GM15510 (cell line): ENCODE measurements at regions not wholly inside any gene's neighbourhood (a gene's known extent, or its start where the extent isn't known, plus 50 kb on each side); places are given as distances from the start of the nearest gene placed in this dataset.

Experiments
- POLR2A ChIP-seq: IDR thresholded peaks from 3 replicates; pipeline ENCODE4 v1.6.1; 2011; ENCODE audit warnings: borderline replicate concordance; ENCODE audit not compliant: insufficient read length; ENCODE audit errors: extremely low read depth

DNA sequence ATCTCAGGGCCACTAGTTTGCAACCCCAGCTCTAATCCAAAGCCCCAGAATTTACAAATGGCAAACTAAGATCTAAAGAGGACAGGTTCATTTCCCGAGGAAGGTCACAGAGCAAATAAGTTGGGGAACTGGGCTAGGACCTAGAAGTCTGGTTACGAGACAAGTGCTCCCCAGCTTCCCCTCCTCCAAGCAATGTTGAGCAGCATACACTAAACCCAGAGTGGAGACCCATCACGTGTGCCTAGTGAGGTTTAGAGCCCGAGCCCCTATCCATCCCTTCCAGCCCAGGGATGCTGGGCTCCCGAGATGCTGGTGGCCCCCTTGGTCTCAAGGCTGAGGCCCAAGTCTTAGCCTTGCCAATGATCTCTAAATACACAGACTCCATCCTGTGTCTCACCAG is 209.5 kb upstream of the ZMIZ1 start:
- no peak for TF ChIP-seq POLR2A

GRCh38 chr10:78859769-78860168 is 209.0 kb upstream of the ZMIZ1 start:
- no peak for TF ChIP-seq POLR2A

GRCh38 chr10:78860260-78860914 is 208.4 kb upstream of the ZMIZ1 start:
- TF ChIP-seq POLR2A, result no peak

DNA sequence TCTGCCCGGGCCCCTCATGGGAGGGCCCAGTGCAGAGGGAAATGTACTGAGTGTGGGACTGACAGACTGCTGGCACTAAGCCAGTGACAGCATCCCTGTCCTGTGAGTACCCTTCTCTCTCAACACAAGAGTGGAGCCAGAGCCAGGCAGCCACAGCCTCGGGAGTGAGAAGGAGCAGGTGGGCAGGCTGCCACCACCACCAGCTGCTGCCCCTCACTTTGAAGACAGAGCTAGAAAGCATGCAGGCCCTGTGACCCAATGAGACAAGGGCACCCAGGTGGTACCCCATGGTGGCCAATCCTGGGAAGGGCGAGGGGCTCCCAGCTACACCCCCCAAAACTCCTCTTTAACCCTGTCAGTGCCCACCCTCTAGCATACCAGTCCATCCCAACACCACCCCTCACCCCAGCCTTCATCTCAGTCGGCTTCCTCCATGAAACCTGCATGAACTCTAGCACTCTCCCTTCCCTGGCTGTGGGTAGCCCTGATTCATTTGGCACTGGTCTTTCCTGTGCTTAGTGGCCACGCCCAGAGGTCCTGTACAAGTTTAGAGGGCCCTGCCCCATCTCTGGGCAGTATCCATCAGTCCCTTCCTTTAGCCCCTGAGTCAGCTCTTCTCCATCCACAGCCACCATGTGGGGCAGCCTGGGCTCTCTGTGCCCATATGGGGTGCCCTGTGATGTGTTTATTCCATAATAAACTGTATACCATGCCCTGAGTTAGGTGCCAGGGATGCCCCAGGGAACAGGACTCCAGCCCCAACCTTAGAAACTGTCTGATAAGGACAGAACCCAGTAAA is 207.0 kb upstream of the ZMIZ1 start:
- TF ChIP-seq POLR2A, result no peak

DNA sequence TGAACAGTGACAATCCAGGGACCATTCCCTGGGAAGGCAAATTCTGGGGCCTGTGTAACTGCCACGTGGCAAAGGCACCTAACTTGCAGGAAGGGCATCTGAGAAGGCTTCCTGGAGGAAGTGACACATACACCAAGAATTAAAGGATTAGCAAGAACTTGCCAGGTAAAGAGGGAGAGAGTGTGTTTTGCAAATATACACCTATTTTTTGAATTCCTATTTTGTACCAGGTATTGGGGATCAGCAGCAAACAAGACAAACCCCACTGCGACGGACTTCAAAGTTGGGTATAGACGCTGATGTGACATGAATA is 206.5 kb upstream of the ZMIZ1 start:
- no peak for TF ChIP-seq POLR2A

DNA sequence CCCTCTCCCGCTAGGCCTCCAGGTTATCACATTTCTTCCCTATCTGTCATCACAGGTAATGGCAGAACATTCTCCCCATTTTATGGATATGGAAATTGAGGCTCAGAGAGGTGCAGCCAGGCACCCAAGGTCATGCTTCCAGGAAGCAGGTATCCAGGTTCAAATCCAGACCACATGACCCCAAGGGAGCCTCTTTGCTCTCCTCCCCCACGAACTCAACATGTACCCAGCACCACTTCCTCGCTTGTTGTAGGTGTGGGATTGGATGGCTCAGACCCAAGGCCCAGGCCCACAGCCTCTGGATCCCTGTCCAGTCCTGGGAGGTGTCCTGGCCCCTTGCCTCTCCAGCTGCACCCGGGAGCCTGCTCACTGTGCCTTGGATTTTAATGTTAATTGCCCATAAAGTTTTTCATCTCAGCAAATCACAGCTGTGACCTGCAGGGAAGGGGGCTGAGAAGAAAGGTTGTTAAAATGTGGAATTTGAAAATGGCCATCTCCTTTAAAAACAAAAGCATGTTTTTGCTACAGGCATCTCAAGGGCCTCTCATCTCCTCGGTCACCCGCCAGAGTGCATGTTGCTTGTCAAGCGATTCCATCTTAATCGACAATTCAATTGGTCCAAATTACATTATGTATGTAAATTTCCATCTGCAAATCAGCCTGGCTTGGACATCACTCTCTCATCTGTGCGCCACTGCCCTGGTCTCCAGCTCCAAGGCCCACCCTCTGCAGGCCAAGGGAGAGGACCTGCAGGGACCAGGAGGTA is 205.4 kb upstream of the ZMIZ1 start:
- TF ChIP-seq POLR2A, result no peak

DNA sequence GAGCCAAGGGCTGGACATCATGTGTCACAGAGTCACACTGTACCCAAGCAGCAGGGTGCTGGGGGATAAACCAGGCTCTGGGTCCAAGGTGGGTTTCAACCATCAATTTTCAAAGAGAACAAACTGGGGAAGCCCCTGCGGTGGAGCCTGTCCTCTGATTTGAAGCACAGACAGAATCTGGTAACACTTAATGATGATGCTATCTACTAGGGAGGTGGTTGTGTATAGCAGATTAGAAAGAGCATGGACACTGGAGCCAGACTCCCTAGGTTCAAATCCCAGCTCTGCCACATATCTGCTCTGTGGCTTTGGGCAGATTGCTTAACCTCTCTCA is 204.9 kb upstream of the ZMIZ1 start:
- no peak for TF ChIP-seq POLR2A

GRCh38 chr10:78864761-78865537 is 203.8 kb upstream of the ZMIZ1 start:
- TF ChIP-seq POLR2A, result no peak

GRCh38 chr10:78865538-78865875 is 203.3 kb upstream of the ZMIZ1 start:
- no peak for TF ChIP-seq POLR2A

DNA sequence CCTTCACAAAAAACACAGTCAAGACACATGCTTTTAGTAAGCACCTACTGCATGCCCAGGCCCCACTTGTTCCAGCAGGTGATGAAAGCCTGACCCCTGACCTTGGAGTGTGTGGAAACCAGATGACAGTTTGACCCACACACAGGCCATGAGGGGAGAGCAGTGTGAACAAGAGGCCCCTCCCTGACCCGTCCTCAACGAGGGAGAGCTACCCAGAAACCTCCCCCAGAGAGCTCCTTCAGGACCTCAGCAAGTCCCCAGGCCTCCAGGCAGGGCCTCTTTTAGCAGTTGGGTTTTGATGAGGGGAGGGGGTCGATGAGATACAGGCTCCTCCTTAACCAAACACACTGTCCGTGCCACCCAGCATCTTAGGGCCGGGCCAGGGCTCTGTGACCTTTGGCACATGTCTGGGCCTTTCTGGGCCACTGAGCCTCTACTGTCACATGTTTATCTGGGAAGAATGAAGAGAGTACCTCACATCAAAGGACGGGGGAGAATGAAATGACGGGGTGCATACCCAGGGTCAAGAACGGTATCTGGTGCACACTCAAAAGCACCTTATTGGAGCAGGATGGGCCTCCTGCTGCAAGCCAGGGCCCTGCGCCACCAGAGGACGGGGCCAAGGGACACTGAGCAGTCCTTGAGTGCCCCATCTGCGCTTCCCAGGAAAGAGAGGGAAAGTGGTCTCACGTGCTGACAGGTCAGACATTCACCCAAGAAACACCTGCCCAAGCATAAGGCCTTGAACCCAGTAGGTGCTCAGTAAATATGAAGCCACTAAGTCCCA is 202.6 kb upstream of the ZMIZ1 start:
- no peak for TF ChIP-seq POLR2A

DNA sequence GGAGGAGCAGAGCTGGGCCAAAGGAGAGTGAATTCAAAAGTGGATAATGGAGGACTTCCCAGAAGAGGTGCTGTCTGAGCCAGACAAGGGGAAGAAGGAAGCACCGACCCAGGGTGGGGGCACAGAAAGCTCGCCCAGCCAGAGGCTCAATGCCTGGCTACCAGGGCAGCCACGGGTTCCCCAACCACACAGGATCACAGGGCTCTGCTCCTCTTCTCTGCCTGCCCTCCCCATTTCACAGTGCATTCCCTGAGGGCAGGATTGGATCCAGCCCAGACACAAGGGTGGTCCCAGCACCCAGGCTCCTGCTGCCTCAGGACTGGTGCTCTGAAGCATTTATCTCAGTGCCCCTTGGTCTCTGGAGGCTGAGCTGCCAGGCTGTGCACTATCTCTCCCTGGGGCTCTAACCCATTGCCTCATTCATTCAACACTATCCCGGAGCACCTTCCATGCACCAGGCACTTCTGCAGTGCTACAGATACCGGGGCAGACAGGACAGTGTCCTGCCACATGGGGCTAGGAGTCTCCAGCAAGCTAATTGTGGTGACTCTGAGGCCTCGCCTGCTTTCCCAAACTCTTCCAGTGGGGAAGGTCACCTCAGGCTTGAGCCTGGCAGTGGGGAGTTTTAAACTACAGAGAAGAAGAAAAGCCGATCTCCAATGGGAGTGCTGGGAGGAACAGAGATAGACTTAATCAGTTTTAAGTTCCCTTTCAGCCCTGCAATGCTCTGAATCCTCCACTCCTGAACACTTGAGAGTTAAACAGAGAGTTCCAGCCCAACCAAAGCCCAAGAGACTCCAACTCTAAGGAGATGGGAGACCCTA is 201.8 kb upstream of the ZMIZ1 start:
- TF ChIP-seq POLR2A, result no peak

GRCh38 chr10:78867555-78867939 is 201.2 kb upstream of the ZMIZ1 start:
- TF ChIP-seq POLR2A, result no peak

- no peak for TF ChIP-seq POLR2A
Measured at GRCh38 chr10:78868048-78868447, 200.7 kb upstream of the ZMIZ1 start.

DNA sequence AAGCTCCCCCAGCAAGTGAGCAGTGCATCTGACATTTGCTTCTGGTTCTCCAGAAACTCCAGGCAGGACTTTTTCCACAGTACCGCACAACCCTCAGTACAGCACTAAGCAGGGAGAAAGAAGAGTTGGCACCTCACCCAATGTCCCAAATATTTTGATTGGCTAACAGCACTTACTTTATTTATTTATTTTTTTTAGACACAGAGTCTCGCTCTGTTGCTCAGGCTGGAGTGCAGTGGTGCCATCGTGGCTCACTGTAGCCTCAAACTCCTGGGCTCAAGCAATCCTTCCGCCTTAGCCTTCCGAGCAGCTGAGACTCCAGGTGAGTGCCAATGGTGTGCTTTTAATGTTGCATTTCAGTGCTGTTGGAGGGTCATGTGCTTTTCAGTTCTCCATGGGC is 200.3 kb upstream of the ZMIZ1 start:
- no peak for TF ChIP-seq POLR2A
